ENCODE measurements at regions not wholly inside any gene's neighbourhood (a gene's known extent, or its start where the extent isn't known, plus 50 kb on each side); places are given as distances from the start of the nearest gene placed in this dataset.

- H3K27me3 Mint-ChIP-seq (ENCODE audit: low read depth), result no peaks in the 10 kb centered on the region
- no peak overlapping the region for H3K4me3 Mint-ChIP-seq
- H3K27ac Mint-ChIP-seq, result no peak overlapping the region
- peaks cover 46% of the 10 kb centered on the region for H3K4me1 Mint-ChIP-seq
- peaks cover 8% of the 10 kb centered on the region for H3K36me3 Mint-ChIP-seq
- DNase-seq (ENCODE audit: low spot score in 2 of 2, unreplicated experiment in 2 of 2), result no peak
- H3K9me3 Mint-ChIP-seq, result peaks cover 19% of the 10 kb centered on the region
- TF ChIP-seq, protein P1, sequence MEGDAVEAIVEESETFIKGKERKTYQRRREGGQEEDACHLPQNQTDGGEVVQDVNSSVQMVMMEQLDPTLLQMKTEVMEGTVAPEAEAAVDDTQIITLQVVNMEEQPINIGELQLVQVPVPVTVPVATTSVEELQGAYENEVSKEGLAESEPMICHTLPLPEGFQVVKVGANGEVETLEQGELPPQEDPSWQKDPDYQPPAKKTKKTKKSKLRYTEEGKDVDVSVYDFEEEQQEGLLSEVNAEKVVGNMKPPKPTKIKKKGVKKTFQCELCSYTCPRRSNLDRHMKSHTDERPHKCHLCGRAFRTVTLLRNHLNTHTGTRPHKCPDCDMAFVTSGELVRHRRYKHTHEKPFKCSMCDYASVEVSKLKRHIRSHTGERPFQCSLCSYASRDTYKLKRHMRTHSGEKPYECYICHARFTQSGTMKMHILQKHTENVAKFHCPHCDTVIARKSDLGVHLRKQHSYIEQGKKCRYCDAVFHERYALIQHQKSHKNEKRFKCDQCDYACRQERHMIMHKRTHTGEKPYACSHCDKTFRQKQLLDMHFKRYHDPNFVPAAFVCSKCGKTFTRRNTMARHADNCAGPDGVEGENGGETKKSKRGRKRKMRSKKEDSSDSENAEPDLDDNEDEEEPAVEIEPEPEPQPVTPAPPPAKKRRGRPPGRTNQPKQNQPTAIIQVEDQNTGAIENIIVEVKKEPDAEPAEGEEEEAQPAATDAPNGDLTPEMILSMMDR (IDR thresholded peaks at IDR 0.05; ENCODE audit: unreplicated experiment), result no peak
Measured at GRCh38 chr2:71751590-71751989, 298.2 kb downstream of the DYSF start.

- Mint-ChIP-seq H3K4me3 (no peak overlapping the region), H3K4me1 (peaks cover 61% of the 10 kb centered on the region), H3K27ac (peak overlapping the region; percentile 62), H3K27me3 (ENCODE audit: low read depth) (no peaks in the 10 kb centered on the region), H3K9me3 (peaks cover 16% of the 10 kb centered on the region), H3K36me3 (peaks cover 8% of the 10 kb centered on the region)
- TF ChIP-seq, protein P1 (IDR thresholded peaks at IDR 0.05; ENCODE audit: unreplicated experiment), result no peak
- DNase-seq (ENCODE audit: low spot score in 2 of 2, unreplicated experiment in 2 of 2), result no peak
Measured at GRCh38 chr2:71749671-71750101, 296.3 kb downstream of the DYSF start.

- Mint-ChIP-seq H3K9me3 (peaks cover 13% of the 10 kb centered on the region), H3K27me3 (ENCODE audit: low read depth) (no peaks in the 10 kb centered on the region), H3K36me3 (peaks cover 8% of the 10 kb centered on the region), H3K27ac (peak overlapping the region; percentile 96), H3K4me3 (no peak overlapping the region), H3K4me1 (peaks cover 74% of the 10 kb centered on the region)
- TF ChIP-seq, protein P1 (IDR thresholded peaks at IDR 0.05; ENCODE audit: unreplicated experiment), result no peak
- DNase-seq (ENCODE audit: low spot score in 2 of 2, unreplicated experiment in 2 of 2), result no peak
Measured at GRCh38 chr2:71748227-71748626, 294.9 kb downstream of the DYSF start.

DNA sequence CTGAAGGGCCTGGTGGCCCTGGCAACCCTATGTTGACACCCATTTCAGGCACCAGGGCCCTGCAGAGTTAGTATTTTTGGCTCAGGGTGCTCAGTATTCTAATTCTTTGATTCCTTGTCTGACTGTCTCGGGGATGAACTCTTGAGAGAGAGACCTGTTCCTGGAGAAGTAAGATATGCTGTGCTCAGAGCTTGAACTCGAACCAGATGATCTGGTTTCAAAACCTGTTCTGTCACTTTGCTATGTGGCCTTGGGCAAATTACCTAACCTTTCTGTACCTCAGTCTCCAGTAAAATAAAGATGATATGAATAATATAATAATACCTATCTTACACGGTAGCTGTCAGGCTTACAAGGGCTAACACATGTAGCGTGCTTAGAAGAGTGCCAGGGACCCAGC, 294.2 kb downstream of the DYSF start:
- peak overlapping the region; percentile 37 for H3K4me3 Mint-ChIP-seq
- TF ChIP-seq, protein P1 (IDR thresholded peaks at IDR 0.05; ENCODE audit: unreplicated experiment), result no peak
- peaks cover 9% of the 10 kb centered on the region for H3K9me3 Mint-ChIP-seq
- H3K4me1 Mint-ChIP-seq, result peaks cover 80% of the 10 kb centered on the region
- H3K27me3 Mint-ChIP-seq (ENCODE audit: low read depth), result no peaks in the 10 kb centered on the region
- H3K36me3 Mint-ChIP-seq, result peaks cover 8% of the 10 kb centered on the region
- peak overlapping the region; percentile 96 for H3K27ac Mint-ChIP-seq
- DNase-seq (ENCODE audit: low spot score in 2 of 2, unreplicated experiment in 2 of 2), result no peak

DNA sequence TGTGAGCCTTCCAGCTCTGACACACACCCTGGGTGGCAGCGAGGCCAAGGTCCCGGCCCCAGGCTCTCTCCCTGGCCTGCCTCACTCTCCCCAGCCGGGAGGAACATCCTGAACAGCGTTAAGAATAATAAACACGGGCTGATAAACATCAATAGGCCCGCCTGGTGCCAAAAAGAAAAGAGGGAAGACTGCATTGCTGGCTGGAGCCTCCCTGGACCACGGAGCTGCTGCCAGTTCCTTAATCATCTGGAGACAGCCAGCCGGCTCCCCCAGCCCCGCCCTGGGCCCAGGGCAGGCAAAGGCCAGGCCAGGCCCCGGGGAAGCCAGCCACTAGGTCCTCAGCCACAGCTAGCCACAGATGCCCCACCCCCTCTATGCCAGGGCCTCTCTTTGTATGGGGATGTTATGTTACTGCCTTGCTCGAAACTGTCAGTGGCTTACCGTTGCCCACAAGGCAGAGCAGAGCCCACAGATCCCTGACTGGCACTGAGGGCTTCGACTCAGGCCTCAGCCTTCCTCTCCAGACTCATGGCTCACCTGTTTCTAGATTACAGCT, 293.7 kb downstream of the DYSF start:
- no peaks in the 10 kb centered on the region for H3K27me3 Mint-ChIP-seq (ENCODE audit: low read depth)
- H3K4me1 Mint-ChIP-seq, result peaks cover 86% of the 10 kb centered on the region
- TF ChIP-seq, protein P1 (IDR thresholded peaks at IDR 0.05; ENCODE audit: unreplicated experiment), result no peak
- peaks cover 5% of the 10 kb centered on the region for H3K9me3 Mint-ChIP-seq
- H3K4me3 Mint-ChIP-seq, result no peak overlapping the region
- no peak for DNase-seq (ENCODE audit: low spot score in 2 of 2, unreplicated experiment in 2 of 2)
- peaks cover 6% of the 10 kb centered on the region for H3K36me3 Mint-ChIP-seq
- H3K27ac Mint-ChIP-seq, result peak overlapping the region; percentile 96

GRCh38 chr2:71744781-71745180, 291.4 kb downstream of the DYSF start:
- H3K27ac Mint-ChIP-seq, result no peak overlapping the region

More at GRCh38 chr2:71744781-71745180, 291.4 kb downstream of the DYSF start:
- H3K9me3 Mint-ChIP-seq, result peaks cover 21% of the 10 kb centered on the region
- DNase-seq (ENCODE audit: low spot score in 2 of 2, unreplicated experiment in 2 of 2), result no peak
- no peaks in the 10 kb centered on the region for H3K27me3 Mint-ChIP-seq (ENCODE audit: low read depth)
- peaks cover 12% of the 10 kb centered on the region for H3K36me3 Mint-ChIP-seq
- H3K4me1 Mint-ChIP-seq, result peaks cover 73% of the 10 kb centered on the region
- TF ChIP-seq, protein P1 (IDR thresholded peaks at IDR 0.05; ENCODE audit: unreplicated experiment), result no peak
- H3K4me3 Mint-ChIP-seq, result no peak overlapping the region

All from mesothelial cell of epicardium (in vitro differentiated cells).